ENCODE measurements at regions not wholly inside any gene's neighbourhood (a gene's known extent, or its start where the extent isn't known, plus 50 kb on each side); places are given as distances from the start of the nearest gene placed in this dataset.

DNA sequence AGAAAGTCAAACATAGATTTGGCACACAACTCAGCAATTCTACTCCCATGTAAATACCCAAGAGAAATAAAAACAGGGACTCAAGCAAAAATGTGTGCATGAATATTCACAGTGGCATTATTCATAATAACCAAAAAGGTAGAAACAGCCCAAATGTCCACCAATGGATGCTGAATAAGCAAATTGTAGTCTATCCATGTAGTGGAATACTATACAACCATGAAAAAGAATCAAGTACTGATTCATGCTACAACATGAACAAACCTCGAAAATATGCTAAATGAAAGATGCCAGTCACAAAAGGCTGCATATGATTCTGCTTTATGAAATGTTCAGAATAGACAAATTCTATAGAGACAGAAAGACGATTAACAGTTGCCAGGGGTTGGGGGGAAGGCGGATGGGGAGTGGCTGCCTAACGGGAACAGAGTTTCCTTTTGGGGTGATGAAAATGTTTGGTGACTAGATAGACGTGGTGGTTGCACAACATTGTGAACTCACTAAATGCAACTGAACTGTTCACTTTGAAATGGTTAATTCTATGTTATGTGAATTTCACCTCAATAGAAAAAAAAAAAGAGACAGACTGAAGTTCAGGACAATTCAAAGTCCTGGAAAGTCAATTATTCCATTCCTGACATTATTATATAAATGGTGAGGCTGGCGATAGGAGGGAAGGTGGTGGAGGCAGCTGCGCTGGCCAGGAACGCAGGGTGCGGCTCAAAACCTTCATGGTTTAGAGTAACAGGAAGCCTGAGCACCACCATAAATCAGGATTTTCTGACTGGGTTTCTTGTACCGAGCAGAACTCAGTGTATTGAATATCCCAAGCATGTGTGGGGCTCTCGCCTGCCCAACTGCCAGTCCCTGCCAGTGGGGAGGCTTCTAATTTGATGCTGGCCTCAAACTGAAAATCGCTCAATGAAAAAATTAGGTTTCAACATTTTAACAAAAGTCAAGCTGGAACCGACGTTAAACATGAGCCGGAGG, 300.9 kb downstream of the C16orf95 start:
- H3K4me3 ChIP-seq (replicated peaks in 1 of 4; ENCODE audit: control extremely low read depth in 1 of 4, insufficient read depth in 1 of 4, low read depth in 3 of 4, low read length in 4 of 4): no peak overlapping the region
- H3K27ac ChIP-seq (ENCODE audit: insufficient read depth, low read length): no peak overlapping the region
- no peak overlapping the region for H2AFZ ChIP-seq (ENCODE audit: low read length)
- H3K36me3 ChIP-seq (ENCODE audit: control insufficient read depth, insufficient read depth, low read length): no peaks in the 10 kb centered on the region
- H3K27me3 ChIP-seq (ENCODE audit: control insufficient read depth, insufficient read depth, low read length): peaks cover 2% of the 10 kb centered on the region
- H3K9ac ChIP-seq (ENCODE audit: insufficient read depth, low read length): no peak overlapping the region
- H4K20me1 ChIP-seq (ENCODE audit: control insufficient read depth, extremely low read depth, insufficient read depth, low read length): no peaks in the 10 kb centered on the region
- H3K9me3 ChIP-seq (ENCODE audit: control insufficient read depth, insufficient read depth, low read depth, low read length): no peaks in the 10 kb centered on the region
- H3K4me2 ChIP-seq (ENCODE audit: extremely low read depth, insufficient read depth, low read length): no peak overlapping the region
- peaks cover 3% of the 10 kb centered on the region for H3K4me1 ChIP-seq (ENCODE audit: control insufficient read depth, extremely low read depth, insufficient read depth, low read length)
- TF ChIP-seq EZH2 (IDR thresholded peaks at IDR 0.05; ENCODE audit: low read length, missing control alignments): no peak
- TF ChIP-seq, protein P1, sequence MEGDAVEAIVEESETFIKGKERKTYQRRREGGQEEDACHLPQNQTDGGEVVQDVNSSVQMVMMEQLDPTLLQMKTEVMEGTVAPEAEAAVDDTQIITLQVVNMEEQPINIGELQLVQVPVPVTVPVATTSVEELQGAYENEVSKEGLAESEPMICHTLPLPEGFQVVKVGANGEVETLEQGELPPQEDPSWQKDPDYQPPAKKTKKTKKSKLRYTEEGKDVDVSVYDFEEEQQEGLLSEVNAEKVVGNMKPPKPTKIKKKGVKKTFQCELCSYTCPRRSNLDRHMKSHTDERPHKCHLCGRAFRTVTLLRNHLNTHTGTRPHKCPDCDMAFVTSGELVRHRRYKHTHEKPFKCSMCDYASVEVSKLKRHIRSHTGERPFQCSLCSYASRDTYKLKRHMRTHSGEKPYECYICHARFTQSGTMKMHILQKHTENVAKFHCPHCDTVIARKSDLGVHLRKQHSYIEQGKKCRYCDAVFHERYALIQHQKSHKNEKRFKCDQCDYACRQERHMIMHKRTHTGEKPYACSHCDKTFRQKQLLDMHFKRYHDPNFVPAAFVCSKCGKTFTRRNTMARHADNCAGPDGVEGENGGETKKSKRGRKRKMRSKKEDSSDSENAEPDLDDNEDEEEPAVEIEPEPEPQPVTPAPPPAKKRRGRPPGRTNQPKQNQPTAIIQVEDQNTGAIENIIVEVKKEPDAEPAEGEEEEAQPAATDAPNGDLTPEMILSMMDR (conservative IDR thresholded peaks at IDR 0.05 in 1 of 2, IDR thresholded peaks at IDR 0.05 in 1 of 2; ENCODE audit: low read depth in 1 of 2, low read length in 2 of 2): no peak
- DNase-seq (ENCODE audit: low read depth in 2 of 2): no peak
- H3K79me2 ChIP-seq (ENCODE audit: control insufficient read depth, insufficient read depth, low read length): no peaks in the 10 kb centered on the region

DNA sequence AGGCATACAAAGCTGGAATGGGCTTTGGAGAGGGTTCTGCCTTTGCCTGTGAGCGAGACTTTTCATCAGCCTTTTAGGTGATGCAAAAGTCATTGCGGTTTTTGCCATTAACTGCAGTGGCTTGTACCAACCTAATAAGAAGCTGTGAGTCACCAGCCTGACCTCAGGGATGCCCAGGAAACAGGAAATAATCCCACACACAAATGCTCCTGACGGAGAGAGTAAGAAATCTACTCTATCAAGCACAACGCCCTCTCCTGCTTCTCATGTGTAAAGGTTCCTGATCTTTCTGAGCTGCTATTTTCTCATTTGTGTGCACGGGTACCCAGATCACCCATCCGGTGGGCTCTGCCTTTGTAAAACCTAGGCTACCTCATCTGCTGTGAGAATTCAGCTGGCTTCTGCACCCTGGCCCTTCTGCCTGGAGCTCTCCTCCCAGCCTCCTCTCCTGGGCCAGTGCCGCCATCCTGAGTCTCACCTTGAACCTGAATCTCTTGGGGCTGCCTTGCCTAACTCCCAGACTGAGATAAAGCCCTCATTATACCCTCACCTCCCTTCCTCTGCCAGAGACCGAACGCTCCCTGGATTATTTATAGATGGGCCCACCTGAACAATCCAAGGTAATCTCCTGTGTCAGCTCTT, 299.7 kb downstream of the C16orf95 start:
- no peaks in the 10 kb centered on the region for H4K20me1 ChIP-seq (ENCODE audit: control insufficient read depth, extremely low read depth, insufficient read depth, low read length)
- H3K36me3 ChIP-seq (ENCODE audit: control insufficient read depth, insufficient read depth, low read length): no peaks in the 10 kb centered on the region
- H3K9me3 ChIP-seq (ENCODE audit: control insufficient read depth, insufficient read depth, low read depth, low read length): no peaks in the 10 kb centered on the region
- no peak overlapping the region for H3K4me2 ChIP-seq (ENCODE audit: extremely low read depth, insufficient read depth, low read length)
- H2AFZ ChIP-seq (ENCODE audit: low read length): no peak overlapping the region
- no peak overlapping the region for H3K4me3 ChIP-seq (replicated peaks in 1 of 4; ENCODE audit: control extremely low read depth in 1 of 4, insufficient read depth in 1 of 4, low read depth in 3 of 4, low read length in 4 of 4)
- H3K4me1 ChIP-seq (ENCODE audit: control insufficient read depth, extremely low read depth, insufficient read depth, low read length): peaks cover 3% of the 10 kb centered on the region
- H3K27me3 ChIP-seq (ENCODE audit: control insufficient read depth, insufficient read depth, low read length): peaks cover 2% of the 10 kb centered on the region
- peak; percentile 85 to 94 for DNase-seq (ENCODE audit: low read depth in 2 of 2)
- no peak overlapping the region for H3K27ac ChIP-seq (ENCODE audit: insufficient read depth, low read length)
- no peak overlapping the region for H3K9ac ChIP-seq (ENCODE audit: insufficient read depth, low read length)
- no peak for TF ChIP-seq EZH2 (IDR thresholded peaks at IDR 0.05; ENCODE audit: low read length, missing control alignments)
- TF ChIP-seq, protein P1 (conservative IDR thresholded peaks at IDR 0.05 in 1 of 2, IDR thresholded peaks at IDR 0.05 in 1 of 2; ENCODE audit: low read depth in 1 of 2, low read length in 2 of 2): peak; percentile 6 to 47
- no peaks in the 10 kb centered on the region for H3K79me2 ChIP-seq (ENCODE audit: control insufficient read depth, insufficient read depth, low read length)

DNA sequence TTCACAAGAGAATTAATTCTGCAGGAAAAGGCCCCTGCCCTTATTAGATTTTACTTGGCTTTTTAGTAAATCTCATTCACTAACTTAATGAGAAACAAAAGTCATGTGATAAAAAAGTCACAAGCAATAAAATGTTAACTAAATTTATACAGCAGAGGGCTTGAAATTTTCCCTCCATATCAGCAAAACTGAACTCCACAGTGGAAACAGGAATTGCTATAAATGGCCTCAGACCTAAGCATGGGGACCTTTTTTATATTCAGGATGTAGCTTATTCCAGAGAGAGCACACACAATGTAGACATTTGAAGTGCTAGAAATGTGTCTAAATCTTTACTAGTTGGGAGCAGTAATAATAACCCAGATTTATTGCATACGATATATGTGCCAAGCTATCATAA, 291.5 kb downstream of the C16orf95 start:
- Histone ChIP-seq H3K4me1 (ENCODE audit: control insufficient read depth, extremely low read depth, insufficient read depth, low read length) (no peaks in the 10 kb centered on the region), H3K27ac (ENCODE audit: insufficient read depth, low read length) (no peak overlapping the region), H3K79me2 (ENCODE audit: control insufficient read depth, insufficient read depth, low read length) (no peaks in the 10 kb centered on the region), H3K4me3 (replicated peaks in 1 of 4; ENCODE audit: control extremely low read depth in 1 of 4, insufficient read depth in 1 of 4, low read depth in 3 of 4, low read length in 4 of 4) (no peak overlapping the region), H2AFZ (ENCODE audit: low read length) (no peak overlapping the region), H3K27me3 (ENCODE audit: control insufficient read depth, insufficient read depth, low read length) (peaks cover 2% of the 10 kb centered on the region), H3K4me2 (ENCODE audit: extremely low read depth, insufficient read depth, low read length) (no peak overlapping the region), H3K9ac (ENCODE audit: insufficient read depth, low read length) (no peak overlapping the region), H4K20me1 (ENCODE audit: control insufficient read depth, extremely low read depth, insufficient read depth, low read length) (no peaks in the 10 kb centered on the region), H3K36me3 (ENCODE audit: control insufficient read depth, insufficient read depth, low read length) (no peaks in the 10 kb centered on the region), H3K9me3 (ENCODE audit: control insufficient read depth, insufficient read depth, low read depth, low read length) (no peaks in the 10 kb centered on the region)
- TF ChIP-seq, protein P1 (conservative IDR thresholded peaks at IDR 0.05 in 1 of 2, IDR thresholded peaks at IDR 0.05 in 1 of 2; ENCODE audit: low read depth in 1 of 2, low read length in 2 of 2): no peak
- TF ChIP-seq EZH2 (IDR thresholded peaks at IDR 0.05; ENCODE audit: low read length, missing control alignments): no peak
- DNase-seq (ENCODE audit: low read depth in 2 of 2): no peak
